D721Med (cell line): ENCODE measurements at regions not wholly inside any gene's neighbourhood (a gene's known extent, or its start where the extent isn't known, plus 50 kb on each side); places are given as distances from the start of the nearest gene placed in this dataset.

ENCODE experiments used
- DNase-seq: peaks from one replicate; pipeline ENCODE4 v3.0.0; 2011; ENCODE audit warnings: low spot score; ENCODE audit not compliant: insufficient read length
- FAIRE-seq: peaks from 2 replicates; lab custom pipeline; 2011; peaks lifted over from hg19 to GRCh38; lab: Jason Lieb, UNC
- TF ChIP-seq, protein P1 (sequence below): IDR thresholded peaks from 2 replicates; pipeline ENCODE4 v1.5.1; 2012; ENCODE audit warnings: mild to moderate bottlenecking, control low read depth; ENCODE audit not compliant: insufficient read depth; ENCODE audit errors: missing control alignments

- DNase-seq (no peak), FAIRE-seq (no peak)
Measured at GRCh38 chr7:132655131-132655727, 79.0 kb upstream of the PLXNA4 start.

DNA sequence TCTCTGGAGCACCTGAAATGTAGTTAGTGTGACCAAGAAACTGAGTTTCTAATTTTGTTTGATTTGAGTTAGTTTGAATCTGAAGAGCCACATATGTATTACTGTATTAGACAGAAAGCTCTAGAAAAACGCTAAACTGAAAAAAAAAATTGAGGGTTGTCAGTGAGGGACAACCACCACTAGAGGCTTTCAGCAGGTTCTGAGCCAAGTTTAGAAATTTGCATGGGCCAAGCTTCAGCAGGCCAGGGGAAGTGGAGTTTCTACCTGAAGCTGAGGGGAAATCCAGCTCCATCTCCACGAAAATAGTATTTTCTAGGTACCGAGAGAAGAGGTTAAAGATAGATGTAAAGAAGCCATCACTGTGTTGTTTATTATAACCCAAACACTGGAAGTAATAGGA, 77.9 kb upstream of the PLXNA4 start:
- DNase-seq (no peak), FAIRE-seq (no peak)
- TF ChIP-seq, protein P1, sequence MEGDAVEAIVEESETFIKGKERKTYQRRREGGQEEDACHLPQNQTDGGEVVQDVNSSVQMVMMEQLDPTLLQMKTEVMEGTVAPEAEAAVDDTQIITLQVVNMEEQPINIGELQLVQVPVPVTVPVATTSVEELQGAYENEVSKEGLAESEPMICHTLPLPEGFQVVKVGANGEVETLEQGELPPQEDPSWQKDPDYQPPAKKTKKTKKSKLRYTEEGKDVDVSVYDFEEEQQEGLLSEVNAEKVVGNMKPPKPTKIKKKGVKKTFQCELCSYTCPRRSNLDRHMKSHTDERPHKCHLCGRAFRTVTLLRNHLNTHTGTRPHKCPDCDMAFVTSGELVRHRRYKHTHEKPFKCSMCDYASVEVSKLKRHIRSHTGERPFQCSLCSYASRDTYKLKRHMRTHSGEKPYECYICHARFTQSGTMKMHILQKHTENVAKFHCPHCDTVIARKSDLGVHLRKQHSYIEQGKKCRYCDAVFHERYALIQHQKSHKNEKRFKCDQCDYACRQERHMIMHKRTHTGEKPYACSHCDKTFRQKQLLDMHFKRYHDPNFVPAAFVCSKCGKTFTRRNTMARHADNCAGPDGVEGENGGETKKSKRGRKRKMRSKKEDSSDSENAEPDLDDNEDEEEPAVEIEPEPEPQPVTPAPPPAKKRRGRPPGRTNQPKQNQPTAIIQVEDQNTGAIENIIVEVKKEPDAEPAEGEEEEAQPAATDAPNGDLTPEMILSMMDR: no peak

More at GRCh38 chr7:132655131-132655727, 79.0 kb upstream of the PLXNA4 start:
- TF ChIP-seq, protein P1: no peak

DNA sequence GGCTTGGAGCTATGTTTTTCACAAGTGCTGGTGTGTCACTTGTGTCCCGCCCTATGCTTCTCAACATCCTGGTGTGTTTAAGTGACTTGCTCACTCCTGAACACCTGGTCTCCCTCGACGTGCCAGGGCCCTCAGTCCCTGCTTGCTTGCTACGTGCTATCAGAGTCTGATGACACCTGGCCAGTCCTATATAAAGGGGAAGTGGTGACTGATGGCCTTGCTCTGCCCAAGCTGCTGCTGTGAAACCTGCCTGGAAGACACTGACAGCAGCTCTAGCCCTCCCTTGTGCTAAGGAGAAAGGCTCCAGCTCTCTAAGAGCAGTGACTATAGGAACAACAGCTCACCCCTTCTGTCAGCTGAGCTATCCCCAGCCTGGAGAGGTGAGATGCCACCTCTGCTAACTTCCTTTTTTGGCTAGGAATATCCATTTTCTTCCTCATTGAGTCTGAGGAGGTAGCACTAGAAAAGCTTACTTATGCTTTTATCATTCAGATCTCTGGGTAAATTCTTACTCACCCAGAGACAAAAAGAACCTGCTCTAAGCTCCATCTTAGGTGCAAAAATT, 77.2 kb upstream of the PLXNA4 start:
- DNase-seq (no peak), FAIRE-seq (no peak)
- TF ChIP-seq, protein P1: no peak

- FAIRE-seq (no peak), DNase-seq (no peak)
- TF ChIP-seq, protein P1: no peak
Measured at GRCh38 chr7:132652507-132652906, 76.2 kb upstream of the PLXNA4 start.

- TF ChIP-seq, protein P1: no peak
- FAIRE-seq: no peak
- no peak for DNase-seq
Measured at GRCh38 chr7:132650498-132650897, 74.2 kb upstream of the PLXNA4 start.

GRCh38 chr7:132647311-132647710, 71.0 kb upstream of the PLXNA4 start:
- FAIRE-seq (no peak), DNase-seq (no peak)
- TF ChIP-seq, protein P1: no peak

DNA sequence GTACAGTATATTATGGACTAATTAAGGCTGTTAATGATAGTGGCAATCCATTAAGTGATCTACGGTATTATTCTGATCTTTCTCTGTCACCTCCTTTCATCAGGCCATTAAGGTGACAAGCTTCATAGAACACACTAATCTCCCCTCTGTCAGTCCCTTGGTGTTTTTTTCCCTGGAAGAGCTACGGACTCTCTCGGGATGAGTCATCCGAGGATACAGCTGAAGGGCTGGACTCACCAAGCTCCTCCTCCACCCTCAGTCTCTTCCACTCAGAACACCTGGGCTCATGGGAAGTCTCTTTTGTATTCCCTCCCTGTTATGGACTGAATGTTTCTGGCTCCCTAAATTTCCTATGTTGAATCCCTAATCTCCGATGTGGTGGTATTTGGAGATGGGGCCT, 69.8 kb upstream of the PLXNA4 start:
- TF ChIP-seq, protein P1: no peak
- DNase-seq: no peak
- no peak for FAIRE-seq
